ENCODE measurements at regions not wholly inside any gene's neighbourhood (a gene's known extent, or its start where the extent isn't known, plus 50 kb on each side); places are given as distances from the start of the nearest gene placed in this dataset.

DNA sequence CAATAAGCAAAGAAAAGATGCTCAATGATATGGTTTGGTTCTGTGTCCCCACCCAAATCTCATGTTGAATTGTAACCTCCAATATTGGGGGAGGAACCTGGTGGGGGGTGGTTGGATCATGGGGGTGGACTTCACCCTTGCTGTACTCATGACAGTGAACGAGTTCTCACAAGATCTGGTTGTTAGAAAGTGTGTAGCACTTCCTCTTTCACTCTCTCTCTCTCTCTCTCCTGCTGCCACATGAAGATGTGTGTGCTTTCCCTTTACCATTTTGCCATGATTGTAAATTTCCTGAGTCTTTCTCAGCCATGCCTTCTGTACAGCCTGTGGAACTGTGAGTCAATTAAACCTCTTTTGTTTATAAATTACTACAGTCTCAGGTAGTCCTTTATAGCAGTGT lies 248.4 kb downstream of the HHIPL2 start:
- DNase-seq (ENCODE audit: low read depth, low spot score) = no peak

DNA sequence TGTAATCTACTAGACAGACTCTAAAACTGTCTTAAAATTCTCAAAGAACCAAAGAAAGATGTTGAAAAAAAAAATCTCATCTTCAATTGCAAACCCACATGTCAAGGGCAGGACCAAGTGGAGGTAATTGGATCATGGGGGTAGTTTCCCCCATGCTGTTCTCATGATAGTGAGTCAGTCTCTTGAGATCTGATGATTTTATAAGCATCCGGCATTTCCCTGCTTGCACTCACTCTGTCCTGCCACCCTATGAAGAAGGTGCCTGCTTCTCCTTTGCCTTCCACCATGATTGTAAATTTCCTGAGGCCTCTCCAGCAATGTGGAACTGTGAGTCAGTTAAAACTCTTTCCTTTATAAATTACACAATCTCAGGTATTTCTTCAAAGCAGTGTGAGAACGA lies 257.0 kb downstream of the HHIPL2 start:
- DNase-seq (ENCODE audit: low read depth, low spot score) = no peak

DNA sequence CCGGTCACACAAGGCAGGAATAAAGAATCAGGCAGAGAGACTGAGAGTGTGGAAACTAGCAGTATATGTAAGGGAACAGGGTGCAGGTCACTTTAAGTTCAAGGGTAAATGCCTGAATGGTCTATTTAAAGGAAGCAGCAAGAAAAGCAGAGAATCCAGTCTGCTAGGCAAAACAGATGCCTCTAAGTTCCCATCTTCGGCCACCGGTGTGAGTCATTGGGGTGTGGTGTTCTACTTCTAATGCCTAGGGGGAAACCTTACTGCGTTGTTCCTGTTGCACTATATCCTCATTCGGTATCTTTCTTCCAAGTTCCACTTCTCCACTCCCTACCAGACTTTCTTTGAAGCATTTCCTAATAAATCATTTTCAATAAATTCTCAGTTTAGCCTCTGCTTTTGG lies 259.9 kb downstream of the HHIPL2 start:
- DNase-seq (ENCODE audit: low read depth, low spot score) = no peak

DNA sequence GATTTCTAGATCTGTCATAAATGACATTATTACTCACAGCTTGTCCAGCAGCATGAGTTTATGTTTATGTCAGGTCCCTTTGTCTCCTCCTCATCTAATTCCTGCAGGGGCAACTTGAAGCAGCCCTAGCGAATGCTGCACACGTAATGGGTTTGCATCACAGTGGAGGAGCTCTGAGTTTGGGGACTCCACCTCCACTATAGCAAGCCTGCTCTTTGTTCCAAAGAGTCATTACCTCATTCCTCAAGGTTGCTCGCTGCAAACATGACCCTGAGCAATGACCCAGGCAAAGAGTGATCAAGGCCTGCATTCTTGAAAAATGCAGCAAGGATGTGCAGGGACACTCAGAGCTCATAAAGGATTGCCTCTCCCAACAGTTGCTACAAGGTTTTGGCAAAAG lies 261.9 kb downstream of the HHIPL2 start:
- no peak for DNase-seq (ENCODE audit: low read depth, low spot score)

DNA sequence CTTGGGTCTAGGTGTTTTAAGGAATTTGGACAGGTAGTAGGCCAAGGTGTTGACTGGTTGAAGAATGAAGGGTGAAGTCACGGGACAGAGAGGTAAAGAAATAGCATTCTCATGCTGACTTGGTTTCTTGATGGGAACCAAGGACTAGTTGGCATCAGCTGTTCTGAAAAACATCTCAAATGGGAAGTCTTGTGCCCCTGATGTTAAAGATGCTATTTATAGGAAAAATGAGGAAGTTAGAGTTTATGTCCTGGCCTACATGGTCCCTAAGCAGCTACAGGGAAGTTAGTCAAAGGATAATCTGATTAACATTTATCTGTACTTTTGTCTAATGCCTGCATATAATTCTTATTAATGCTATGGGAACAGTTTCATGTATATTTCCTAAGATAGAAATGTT lies 262.4 kb downstream of the HHIPL2 start:
- no peak for DNase-seq (ENCODE audit: low read depth, low spot score)

DNA sequence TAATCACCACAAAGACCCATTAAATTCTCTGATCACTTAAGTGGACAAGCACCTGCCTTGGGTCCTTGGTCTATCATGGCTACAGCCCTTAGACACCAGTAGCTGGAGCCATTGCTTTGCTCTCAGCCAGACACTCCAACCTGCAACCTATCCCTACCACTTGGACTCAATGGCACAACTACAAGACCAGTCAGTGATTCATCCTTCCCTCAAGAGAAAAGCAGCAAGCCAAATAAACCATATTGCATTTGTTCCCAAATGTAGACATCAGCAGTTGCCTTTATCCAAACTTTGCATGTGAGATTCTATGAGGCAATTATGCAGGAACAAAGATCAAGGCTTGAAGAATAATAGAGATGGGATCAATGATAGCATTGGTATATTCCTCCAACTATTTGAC lies 263.4 kb downstream of the HHIPL2 start:
- DNase-seq (ENCODE audit: low read depth, low spot score) = no peak

DNA sequence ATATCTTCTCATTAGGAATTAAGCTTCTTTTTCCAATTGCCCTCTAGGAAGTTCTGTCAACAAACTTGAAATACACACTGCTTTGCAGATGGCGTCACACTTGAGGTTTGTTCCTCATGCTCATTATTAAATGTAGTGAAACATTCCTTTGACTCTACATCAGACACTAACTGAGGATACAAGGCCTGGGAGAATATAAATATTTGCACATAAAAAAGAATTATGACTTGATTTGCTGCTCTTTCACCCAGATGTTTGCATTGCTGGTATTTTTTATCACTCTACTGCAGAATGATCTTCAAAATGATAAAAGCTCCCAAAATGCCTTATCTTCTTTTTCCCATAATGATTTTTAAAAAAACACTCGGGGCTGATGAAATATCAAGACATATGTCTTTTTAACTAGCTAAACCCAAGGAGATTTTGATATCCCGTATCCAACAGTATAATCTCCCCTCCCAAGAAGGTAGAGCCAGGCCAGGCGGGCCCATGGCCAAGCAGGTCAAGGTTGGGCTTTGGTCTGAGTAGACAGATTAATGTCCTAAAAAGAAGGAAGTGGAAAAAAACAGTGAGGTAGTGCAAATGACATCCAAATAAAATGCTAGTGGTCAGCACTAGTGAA lies 264.6 kb downstream of the HHIPL2 start:
- DNase-seq (ENCODE audit: low read depth, low spot score) = peak; percentile 15

DNA sequence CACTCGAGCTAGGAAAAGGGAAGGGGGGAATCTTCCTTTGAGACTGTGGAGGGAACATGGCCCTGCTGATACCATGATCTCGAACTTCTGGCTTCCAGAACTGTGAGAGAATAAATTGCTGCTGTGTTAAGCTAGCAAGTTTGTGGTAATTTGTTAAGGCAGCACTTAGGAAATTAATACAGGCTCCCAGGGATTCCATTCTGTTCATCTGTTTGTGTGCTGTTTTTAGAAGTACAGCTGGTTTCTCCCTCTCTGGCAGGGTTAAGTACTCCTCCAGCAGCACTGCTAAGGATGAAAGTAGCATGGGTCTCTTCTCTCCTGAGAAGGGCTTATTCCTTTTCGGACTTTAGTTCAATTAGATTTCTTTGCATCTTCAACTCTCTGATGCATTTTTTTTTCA lies 268.3 kb downstream of the HHIPL2 start:
- DNase-seq (ENCODE audit: low read depth, low spot score) = no peak

DNA sequence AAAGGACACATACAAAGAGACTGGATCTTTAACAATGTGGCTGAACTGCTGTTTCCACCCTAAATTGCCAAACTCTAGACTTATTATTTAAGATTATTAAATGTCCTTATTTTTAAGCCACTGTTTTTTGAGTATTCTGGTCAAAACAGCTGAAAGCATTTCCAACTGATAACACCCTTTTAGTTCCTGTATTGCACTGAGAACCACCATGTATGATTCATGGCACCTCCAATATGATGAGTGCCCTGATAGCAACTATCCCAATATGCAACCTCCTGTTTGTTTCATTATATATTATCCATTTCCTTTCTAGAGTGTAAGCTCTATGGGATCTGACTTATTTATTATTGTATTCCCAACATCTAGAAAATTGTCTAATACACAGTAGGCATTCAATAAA lies 269.4 kb downstream of the HHIPL2 start:
- no peak for DNase-seq (ENCODE audit: low read depth, low spot score)

DNA sequence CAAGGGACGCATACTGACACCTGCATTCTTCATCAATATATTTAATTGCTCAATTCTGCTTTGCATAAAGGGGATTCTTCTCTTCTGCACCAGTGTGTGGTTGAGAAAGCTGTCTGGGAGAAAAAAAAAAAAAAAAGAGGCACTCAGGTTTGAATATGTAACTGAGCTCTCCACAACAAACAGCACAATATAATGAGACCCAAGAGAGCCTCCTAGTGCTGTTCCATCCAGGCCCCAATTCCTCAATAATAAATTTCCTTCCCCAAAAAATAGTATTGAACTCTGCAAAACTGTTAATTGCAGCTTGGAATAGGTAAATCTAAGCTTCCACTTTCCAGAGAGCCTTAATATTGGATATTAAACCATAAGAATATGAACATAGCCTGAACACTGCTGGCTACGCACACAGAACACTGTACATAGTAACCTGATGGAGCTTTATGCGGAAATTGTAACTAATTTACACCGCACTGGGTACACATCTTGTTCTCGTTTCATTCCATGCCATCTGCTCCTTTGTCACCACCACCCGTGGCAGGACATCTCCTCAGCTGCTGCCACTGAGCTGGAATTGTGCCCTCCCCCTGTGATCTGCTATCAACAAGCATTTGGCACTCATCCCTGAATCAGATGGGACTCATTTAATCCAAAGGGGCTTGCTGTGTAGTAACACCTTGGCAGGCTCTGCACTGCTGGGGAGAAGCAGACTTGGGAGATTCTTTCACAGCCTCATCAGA lies 272.0 kb downstream of the HHIPL2 start:
- DNase-seq (ENCODE audit: low read depth, low spot score) = no peak

DNA sequence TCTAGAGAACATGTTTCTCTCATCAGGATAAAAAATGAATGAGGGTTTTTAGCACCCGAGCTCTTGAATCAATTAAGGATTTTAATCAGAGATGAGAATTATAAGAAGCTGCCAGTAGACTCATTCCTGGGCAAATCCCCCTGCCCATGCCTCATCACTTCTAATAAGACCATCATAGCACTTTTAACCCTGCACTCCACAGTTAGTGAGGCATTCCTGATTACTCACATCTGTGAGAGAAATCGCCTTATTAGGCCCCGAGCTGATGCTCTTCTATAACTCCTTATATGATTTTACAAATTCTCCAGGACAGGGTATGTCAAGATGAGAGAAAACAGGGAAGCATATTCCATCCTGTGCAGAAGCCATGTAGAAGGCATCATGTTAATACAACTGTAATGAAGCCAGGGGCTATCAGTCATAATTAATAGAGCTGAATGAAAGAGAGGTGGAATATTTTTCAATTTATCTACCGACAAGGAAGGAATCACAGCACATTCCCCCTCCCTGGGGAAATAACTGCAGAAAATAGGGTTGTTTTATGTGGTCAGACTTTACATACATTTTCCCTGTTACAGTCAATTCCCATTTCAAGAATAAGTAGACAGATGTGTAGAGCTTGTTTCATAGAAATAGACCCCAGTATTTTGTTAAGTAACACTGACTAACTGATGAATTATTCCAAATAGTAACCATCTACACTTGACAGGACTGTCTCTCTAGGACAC lies 272.7 kb downstream of the HHIPL2 start:
- DNase-seq (ENCODE audit: low read depth, low spot score) = no peak

DNA sequence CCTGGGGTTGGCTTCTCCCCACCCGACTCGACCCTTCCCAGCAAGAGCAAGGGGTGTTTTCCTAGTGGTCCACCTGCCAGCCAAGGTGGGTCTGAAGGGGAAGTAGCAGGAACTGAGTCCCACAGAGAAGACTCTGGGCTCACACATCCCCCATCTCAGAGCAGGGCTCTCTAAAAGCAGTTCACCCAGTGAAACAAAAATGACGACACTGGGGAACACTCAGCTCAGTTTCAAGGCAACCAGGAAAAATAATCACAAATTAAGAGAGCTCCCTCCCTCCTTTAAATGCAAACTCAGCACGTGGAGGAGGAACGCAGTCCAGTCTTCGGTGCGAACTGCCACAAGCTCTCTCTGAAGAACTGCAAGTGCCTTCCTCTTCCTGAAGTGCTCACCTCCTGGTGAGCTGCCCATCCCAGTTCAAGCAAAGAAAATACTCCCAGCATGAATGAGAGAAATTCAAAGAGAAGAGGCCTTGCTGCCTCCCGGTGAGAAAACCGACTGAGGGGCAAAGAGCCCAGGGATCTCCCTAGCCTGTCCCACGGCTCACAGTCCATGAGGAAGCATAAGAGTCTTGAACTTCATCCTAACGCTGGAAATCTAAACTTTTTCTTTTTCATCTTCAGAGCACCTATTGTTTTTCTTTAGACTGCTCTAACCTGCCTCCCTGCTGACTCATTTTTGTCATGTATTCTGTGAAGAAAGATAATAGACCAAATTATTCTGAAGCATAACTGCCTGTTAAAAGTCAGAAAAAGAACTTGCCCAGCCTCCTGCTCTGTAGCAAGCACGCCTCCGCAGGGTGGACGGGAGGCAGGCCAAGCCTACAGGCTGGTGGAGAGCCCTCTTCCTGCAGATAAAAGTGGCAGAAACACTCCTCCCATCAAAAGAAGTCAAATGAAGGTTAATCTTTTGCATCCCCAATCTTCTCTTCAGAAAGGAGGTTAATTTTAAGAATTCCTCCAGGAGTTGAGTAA lies 281.4 kb downstream of the HHIPL2 start:
- no peak for DNase-seq (ENCODE audit: low read depth, low spot score)

DNA sequence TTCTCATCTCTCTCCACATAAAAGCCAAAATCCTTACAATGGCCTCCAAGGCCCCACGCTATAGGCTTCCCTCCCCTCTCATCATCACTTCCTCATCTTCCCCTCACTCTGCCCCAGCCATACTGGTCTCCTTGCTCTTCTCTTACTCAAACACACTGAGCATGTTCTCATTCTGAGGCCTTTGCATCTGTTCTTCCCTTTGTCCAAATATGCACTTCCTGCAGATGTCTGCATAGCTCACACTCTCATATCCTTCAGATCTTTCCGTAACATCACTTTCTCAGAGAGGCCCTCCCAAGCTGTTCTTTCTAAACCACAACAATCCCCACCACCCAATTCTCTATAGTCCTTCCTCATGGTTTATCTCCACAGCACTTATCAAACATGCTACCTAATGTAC lies 284.1 kb downstream of the HHIPL2 start:
- no peak for DNase-seq (ENCODE audit: low read depth, low spot score)

DNA sequence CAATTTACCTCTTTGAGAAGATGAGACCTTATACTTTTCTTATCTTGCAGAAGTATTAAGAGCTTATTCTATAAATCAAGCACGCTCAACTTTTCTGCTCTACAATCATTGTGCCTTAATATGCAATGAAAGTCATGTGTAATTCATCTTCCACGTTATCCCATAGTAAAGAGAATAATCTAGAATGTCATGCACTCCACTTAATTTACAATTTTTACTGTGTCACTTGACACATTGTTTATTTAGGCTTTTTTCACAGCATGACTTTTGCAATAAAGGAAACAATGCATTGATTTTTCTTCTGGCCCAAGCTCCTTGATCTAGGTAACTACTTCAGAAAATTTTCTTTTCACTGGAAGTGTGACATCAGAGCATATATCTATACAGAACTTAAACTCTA lies 290.9 kb downstream of the HHIPL2 start:
- no peak for DNase-seq (ENCODE audit: low read depth, low spot score)

DNA sequence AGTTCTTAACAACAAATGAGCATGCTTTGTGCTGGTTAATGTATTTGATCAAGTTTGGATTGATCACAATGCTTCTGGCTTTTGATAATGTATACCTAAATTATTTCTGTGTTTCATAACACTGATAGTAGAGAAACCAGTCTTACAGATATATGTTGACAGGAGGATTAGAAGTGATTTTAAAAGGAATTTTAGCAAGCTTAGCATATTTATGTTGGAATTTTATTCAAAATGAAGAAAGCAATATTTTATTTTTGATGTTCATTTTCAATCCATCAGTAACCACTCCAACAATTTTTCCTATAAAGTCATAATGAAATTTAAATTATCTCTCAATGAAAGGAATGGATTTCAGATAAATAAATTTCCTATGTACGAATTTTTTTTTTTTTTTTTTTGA lies 291.8 kb downstream of the HHIPL2 start:
- no peak for DNase-seq (ENCODE audit: low read depth, low spot score)

DNA sequence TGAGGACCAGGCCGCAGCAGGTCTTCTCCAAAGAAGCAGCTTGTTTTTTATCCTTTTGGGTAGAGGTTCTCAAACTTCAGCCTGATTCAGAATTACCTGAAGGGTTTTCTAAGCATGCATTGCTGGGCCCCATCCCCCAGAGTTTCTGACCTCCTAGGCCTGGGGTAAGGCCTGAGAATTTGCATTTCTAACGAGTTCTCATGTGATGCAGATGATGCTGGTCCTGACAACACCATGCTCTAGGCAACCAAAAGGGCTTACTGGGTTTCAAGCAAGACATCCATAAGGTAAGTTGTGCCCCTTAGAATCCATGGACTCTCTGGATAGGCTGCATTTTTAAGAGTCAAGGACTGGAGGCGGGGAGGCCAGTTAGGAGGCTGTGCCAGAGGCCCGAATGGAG lies 295.1 kb downstream of the HHIPL2 start:
- DNase-seq (ENCODE audit: low read depth, low spot score) = no peak

DNA sequence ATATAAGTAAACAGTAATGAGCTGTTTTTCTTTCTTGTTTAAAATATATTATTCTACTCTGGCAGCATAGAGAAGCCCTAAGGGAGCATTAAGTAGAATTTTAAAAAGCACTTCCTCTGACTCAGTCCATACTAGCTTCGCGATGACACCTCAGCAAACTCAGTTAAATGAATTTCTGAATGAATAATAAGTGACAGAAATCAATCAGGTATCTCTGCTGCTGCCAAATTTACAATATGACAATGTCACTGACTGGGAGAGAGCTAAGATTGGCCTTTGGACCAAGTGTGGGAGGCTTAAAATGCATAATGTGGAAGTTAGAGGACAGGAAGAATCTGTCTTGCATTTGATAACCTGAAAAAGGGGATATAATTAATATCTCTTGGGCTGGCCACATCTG lies 296.1 kb downstream of the HHIPL2 start:
- no peak for DNase-seq (ENCODE audit: low read depth, low spot score)

DNA sequence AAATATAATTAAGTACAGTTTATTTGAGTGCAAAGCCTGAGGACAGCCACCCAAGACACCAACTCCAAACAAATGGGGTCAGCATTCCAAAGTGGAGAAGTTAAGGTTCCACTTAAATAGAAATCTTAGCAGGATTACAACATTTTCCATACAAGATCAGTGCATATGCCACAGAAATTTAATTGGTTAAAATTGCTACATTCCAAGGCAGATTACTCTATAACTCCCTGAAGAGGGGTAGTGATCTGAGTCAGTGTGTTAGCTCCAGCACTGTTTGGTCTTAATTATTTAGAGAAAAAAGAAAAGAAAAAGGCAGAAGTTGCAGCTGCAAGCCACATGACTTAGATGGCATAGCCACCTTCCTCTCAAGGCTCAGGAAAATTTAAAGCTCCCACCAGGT lies 297.5 kb downstream of the HHIPL2 start:
- DNase-seq (ENCODE audit: low read depth, low spot score) = no peak

DNA sequence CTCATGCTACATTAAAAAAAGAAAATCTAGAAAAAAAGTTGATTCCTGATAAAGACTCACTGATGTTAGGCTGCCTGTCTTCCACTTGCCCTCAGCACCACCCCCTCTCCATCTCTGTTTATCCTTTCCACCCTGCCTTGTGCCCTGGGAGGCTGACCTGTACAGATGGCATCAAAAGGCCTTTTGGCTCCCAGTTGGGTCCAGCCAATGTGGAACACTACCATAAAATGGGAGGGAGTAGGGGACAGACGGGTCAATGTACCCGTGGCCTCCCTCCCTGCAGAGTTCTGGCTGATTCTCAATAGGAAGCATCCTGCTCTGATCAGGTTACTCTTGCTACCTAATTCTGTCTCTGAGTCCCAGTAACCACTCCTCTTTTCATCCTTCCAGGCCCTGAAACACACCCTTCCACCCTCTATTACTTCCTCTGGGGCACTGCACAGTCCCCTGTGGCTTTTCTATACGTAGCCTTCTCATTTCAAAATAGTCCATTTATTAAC lies 300.0 kb downstream of the HHIPL2 start:
- no peak for DNase-seq (ENCODE audit: low read depth, low spot score)

DNA sequence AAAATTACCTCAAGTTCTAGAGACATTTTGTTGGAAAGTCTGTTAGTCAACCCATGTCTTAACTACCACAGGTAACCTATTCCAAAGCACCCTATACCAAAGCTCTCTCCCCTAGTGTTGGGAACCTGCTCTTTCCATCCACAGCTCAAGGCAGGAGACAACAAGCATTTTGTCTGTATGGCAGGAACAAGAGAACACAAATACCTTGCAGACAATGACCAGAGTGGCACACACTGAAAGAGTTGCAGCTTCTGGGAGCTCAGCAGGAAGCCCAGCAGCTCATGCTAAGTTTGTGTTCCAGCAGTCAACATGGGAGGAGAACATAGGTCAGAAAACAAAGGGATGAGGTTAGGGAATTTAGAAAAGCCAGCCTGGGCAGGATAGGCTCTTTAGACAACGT lies 300.8 kb downstream of the HHIPL2 start:
- no peak for DNase-seq (ENCODE audit: low read depth, low spot score)

DNA sequence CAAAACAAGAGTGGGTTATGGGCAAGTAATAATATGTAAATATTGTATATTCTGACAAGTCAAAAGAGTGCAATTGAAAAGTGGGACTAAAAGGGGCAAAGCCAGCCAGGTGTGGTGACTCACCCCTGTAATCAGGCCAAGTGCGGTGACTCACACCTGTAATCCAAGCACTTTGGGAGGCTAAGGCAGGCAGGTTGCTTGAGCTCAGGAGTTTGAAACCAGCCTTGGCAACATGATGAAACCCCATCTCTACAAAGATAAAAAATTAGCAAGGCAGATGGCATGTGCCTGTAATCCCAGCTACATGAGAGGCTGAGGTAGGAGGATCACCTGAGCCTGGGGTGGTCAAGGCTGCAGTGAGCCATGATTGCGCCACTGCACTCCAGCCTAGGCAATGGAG lies 304.0 kb downstream of the HHIPL2 start:
- peak; percentile 15 for DNase-seq (ENCODE audit: low read depth, low spot score)

DNA sequence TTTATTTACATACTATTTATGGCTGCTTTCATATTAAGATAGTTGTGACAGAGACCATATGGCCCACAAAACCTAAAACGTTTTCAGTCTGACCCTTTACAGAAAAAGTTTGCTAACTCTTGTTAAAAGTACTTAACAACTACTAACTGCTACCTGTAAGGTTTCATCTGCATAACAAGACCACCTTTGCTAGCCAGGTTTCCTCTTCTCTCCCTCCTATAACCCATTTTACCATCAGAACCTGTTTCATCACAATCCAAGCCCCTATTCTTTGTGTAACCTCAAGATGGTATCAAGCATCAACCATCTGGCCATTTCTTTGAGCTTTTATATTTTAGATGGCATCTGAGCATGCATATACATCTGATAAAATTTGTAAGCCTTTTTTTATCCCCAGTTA lies 305.4 kb downstream of the HHIPL2 start:
- DNase-seq (ENCODE audit: low read depth, low spot score) = no peak

Data from astrocyte of the hippocampus (primary cell).